ENCODE measurements at regions not wholly inside any gene's neighbourhood (a gene's known extent, or its start where the extent isn't known, plus 50 kb on each side); places are given as distances from the start of the nearest gene placed in this dataset.

DNA sequence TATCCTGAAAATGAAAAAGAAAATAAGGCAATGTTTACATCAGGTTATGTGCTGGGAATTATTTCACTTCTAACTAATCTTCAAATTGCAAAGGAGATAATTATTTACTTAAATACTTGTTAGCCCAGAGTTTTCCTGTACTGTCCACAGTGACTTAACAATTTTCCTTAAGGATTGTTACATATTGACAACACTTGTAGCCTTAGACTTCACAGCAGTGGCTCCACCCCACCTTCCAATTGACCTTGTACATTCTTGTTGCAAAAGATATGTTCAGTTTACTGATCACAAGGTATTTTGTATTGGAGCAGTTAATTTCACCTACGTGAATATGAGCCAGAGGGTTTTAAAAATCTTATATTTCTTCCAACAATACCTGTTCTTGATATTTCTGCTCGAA is 376.9 kb downstream of the CNTN6 start:
- TF ChIP-seq, protein P1, sequence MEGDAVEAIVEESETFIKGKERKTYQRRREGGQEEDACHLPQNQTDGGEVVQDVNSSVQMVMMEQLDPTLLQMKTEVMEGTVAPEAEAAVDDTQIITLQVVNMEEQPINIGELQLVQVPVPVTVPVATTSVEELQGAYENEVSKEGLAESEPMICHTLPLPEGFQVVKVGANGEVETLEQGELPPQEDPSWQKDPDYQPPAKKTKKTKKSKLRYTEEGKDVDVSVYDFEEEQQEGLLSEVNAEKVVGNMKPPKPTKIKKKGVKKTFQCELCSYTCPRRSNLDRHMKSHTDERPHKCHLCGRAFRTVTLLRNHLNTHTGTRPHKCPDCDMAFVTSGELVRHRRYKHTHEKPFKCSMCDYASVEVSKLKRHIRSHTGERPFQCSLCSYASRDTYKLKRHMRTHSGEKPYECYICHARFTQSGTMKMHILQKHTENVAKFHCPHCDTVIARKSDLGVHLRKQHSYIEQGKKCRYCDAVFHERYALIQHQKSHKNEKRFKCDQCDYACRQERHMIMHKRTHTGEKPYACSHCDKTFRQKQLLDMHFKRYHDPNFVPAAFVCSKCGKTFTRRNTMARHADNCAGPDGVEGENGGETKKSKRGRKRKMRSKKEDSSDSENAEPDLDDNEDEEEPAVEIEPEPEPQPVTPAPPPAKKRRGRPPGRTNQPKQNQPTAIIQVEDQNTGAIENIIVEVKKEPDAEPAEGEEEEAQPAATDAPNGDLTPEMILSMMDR (IDR thresholded peaks at IDR 0.05), result no peak
- TF ChIP-seq POLR2A (IDR thresholded peaks at IDR 0.05), result no peak
- WGBS, 2 donors, result 72 to 91% methylated on average over 2 of the region's 2 CpGs
- H3K4me3 ChIP-seq (ENCODE audit: low read depth, poor library complexity, severe bottlenecking), result no peak overlapping the region
- no peak for DNase-seq (ENCODE audit: low spot score in 2 of 2)
- intact Hi-C loops (cut with DNase I; ENCODE audit: low total_unique reads), result no loop called here

DNA sequence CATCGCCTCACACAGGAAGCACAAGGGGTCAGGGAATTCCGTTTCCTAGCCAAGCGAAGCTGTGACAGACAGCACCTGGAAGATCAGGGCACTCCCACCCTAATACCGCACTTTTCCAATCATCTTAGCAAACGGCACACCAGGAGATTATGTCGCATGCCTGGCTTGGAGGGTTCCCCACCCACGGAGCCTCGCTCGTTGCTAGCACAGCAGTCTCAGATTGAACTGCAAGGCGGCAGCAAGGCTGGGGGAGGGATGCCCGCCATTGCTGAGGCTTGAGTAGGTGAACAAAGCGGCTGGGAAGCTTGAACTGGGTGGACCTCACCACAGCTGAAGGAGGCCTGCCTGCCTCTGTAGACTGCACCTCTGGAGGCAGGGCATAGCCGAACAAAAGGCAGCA is 384.8 kb downstream of the CNTN6 start:
- no peak for DNase-seq (ENCODE audit: low spot score in 2 of 2)
- TF ChIP-seq POLR2A (IDR thresholded peaks at IDR 0.05), result no peak
- TF ChIP-seq, protein P1 (IDR thresholded peaks at IDR 0.05), result no peak
- H3K4me3 ChIP-seq (ENCODE audit: low read depth, poor library complexity, severe bottlenecking), result no peak overlapping the region
- intact Hi-C loops (cut with DNase I; ENCODE audit: low total_unique reads), result no loop called here
- WGBS, 2 donors, result 90 to 94% methylated on average over 13 of the region's 13 CpGs

DNA sequence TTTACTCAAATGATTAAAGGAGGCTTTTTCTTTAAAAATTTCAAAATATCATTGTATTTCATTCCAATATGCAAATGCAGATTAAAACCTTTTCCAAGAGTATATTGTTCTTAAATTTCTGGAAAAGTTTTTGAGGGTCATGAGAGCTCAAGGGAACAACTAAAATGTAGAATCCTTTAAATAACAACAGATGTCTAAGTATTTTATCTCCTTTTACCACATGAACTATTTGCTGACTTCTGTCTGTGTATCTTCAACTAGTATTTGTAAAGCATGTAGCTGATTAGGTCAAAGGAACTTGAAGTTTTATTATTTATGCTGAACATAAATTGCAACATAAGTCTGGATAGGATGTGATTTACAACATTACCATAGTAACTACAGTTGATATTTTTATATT is 402.6 kb downstream of the CNTN6 start:
- no peak for DNase-seq (ENCODE audit: low spot score in 2 of 2)
- intact Hi-C loops (cut with DNase I; ENCODE audit: low total_unique reads), result no loop called here
- TF ChIP-seq, protein P1 (IDR thresholded peaks at IDR 0.05), result no peak
- H3K4me3 ChIP-seq (ENCODE audit: low read depth, poor library complexity, severe bottlenecking), result no peak overlapping the region

DNA sequence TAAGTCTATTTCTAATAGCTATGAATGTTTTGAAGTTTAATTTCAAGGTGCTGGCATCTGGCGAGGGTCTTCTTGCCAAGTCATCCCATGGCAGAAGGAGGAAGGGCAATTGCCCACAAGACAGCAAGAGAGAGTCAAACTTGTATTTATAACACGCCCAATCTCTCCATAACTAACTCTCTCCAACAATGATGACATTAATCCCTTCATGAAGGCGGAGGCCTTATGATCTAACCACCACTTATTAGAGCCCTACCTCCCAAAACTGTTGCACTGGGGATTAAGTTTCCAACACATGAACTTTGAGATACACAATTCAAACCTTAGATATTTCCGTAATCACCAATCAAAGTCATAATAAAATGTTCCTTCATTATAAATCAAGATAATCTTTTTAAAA is 406.9 kb downstream of the CNTN6 start:
- intact Hi-C loops (cut with DNase I; ENCODE audit: low total_unique reads), result no loop called here

DNA sequence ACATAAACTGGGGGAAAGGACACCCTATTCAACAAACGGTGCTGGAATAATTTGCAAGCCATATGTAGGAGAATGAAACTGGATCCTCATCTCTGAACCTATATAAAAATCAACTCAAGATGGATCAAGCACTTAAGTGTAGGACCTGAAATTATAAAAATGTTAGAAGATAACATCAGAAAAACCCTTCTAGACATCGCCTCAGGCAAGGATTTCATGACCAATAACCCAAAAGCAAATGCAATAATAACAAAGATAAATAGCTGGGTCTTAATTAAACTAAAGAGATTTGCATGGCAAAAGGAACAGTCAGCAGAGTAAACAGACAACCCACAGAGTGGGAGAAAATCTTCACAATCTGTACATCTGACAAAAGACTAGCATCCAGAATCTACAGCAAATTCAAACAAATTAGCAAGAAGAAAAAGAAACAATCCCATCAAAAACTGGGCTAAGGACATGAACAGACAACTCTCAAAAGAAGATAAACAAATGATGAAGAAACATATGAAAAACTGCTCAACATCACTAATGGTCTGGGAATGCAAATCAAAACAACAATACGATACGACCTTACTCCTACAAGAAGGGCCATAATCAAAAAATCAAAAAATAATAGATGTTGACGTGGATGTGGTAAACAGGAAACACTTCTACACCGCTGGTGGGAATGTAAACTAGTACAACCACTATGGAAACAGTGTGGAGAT is 408.7 kb downstream of the CNTN6 start:
- intact Hi-C loops (cut with DNase I; ENCODE audit: low total_unique reads), result no loop called here
- H3K4me3 ChIP-seq (ENCODE audit: low read depth, poor library complexity, severe bottlenecking), result no peak overlapping the region
- TF ChIP-seq, protein P1 (IDR thresholded peaks at IDR 0.05), result no peak
- no peak for TF ChIP-seq POLR2A (IDR thresholded peaks at IDR 0.05)
- WGBS, 2 donors, result 78 to 79% methylated on average over 6 of the region's 6 CpGs
- DNase-seq (ENCODE audit: low spot score in 2 of 2), result no peak

More for the DNA sequence above, 406.9 kb downstream of the CNTN6 start:
- DNase-seq (ENCODE audit: low spot score in 2 of 2), result no peak
- 46 to 56% methylated on average over 4 of the region's 4 CpGs for WGBS, 2 donors
- no peak overlapping the region for H3K4me3 ChIP-seq (ENCODE audit: low read depth, poor library complexity, severe bottlenecking)
- TF ChIP-seq, protein P1 (IDR thresholded peaks at IDR 0.05), result no peak
- TF ChIP-seq POLR2A (IDR thresholded peaks at IDR 0.05), result no peak

DNA sequence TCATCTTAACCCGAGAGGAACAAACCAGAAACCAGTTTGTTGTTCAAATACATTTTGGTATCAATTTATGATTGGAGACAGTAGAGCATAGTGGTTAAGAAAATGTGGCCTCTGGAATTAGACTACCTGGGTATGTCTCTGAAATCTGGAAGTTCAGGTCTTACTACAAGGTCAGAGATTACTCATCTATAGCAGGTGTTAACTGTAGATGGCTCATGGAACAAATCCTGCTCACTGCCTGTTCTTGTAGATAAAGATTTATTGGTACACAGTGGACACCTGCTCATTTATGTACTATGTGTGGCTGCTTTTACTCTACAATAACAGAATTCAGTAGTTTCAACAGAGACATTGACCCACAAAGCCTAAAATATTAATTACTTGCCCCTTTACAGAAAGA is 413.3 kb downstream of the CNTN6 start:
- intact Hi-C loops (cut with DNase I; ENCODE audit: low total_unique reads), result no loop called here
- no peak overlapping the region for H3K4me3 ChIP-seq (ENCODE audit: low read depth, poor library complexity, severe bottlenecking)
- no peak for DNase-seq (ENCODE audit: low spot score in 2 of 2)
- WGBS, 2 donors, result 70 to 81% methylated on average over 1 of the region's 1 CpG
- TF ChIP-seq, protein P1 (IDR thresholded peaks at IDR 0.05), result no peak
- no peak for TF ChIP-seq POLR2A (IDR thresholded peaks at IDR 0.05)

Data from lower leg skin (tissue), 4 donors.